ENCODE measurements at regions not wholly inside any gene's neighbourhood (a gene's known extent, or its start where the extent isn't known, plus 50 kb on each side); places are given as distances from the start of the nearest gene placed in this dataset.

- TF ChIP-seq EZH2 (IDR thresholded peaks at IDR 0.05; ENCODE audit: borderline replicate concordance, low read depth, low read length, severe bottlenecking) = no peak
- no peak for TF ChIP-seq JUN (IDR thresholded peaks at IDR 0.05; ENCODE audit: borderline replicate concordance, insufficient read depth, insufficient read length, low read depth)
- no peak for TF ChIP-seq MYC (IDR thresholded peaks at IDR 0.05; ENCODE audit: low read depth, low read length)
- no peak for TF ChIP-seq POLR2A (IDR thresholded peaks at IDR 0.05; ENCODE audit: low read depth, low read length)
- no peak for TF ChIP-seq CTCF (IDR thresholded peaks at IDR 0.05; ENCODE audit: extremely low read depth in 1 of 2, insufficient read depth in 1 of 2, low read depth in 1 of 2, low read length in 2 of 2)
- TF ChIP-seq GATA2 (IDR thresholded peaks at IDR 0.05; ENCODE audit: insufficient read depth, insufficient read length, low read depth, low read length) = no peak
- TF ChIP-seq POLR2AphosphoS5 (IDR thresholded peaks at IDR 0.05; ENCODE audit: insufficient read depth, low read depth, low read length) = no peak
- no peak for TF ChIP-seq MAX (IDR thresholded peaks at IDR 0.05; ENCODE audit: insufficient read depth, insufficient read length)
- TF ChIP-seq FOS (IDR thresholded peaks at IDR 0.05; ENCODE audit: borderline replicate concordance, insufficient read depth, low read length) = no peak
- no peaks in the 10 kb centered on the region for H3K4me1 ChIP-seq (ENCODE audit: control insufficient read depth, extremely low read depth, insufficient read depth, low read length)
- no TSS peak for BruUV-seq (replicated peaks)
- intact Hi-C loops (cut with micrococcal nuclease) (no loop called here), dilution Hi-C loops (cut with MboI; ENCODE audit: extremely low pct_ligation_motif_present, low sequenced_read_pairs) (no loop called here)
- FAIRE-seq = no peak
- POLR2A ChIA-PET = no interaction called here
- H3K4me3 ChIP-seq (replicated peaks in 1 of 3; ENCODE audit: insufficient read depth in 1 of 3, low read depth in 1 of 3, low read length in 3 of 3) = no peak overlapping the region
- H3K9me1 ChIP-seq (replicated peaks; ENCODE audit: control insufficient read depth, extremely low read depth, insufficient read depth, low read length) = no peaks in the 10 kb centered on the region
- no peak overlapping the region for H3K4me2 ChIP-seq (ENCODE audit: insufficient read depth, low read length)
- no peak overlapping the region for H2AFZ ChIP-seq (ENCODE audit: low read depth, low read length)
- no peaks in the 10 kb centered on the region for H3K9me3 ChIP-seq (replicated peaks; ENCODE audit: control insufficient read depth, insufficient read depth, low read length)
- no peaks in the 10 kb centered on the region for H3K36me3 ChIP-seq (ENCODE audit: control insufficient read depth in 2 of 2, extremely low read depth in 1 of 2, insufficient read depth in 2 of 2, low read length in 2 of 2)
- no peak overlapping the region for H3K27ac ChIP-seq (ENCODE audit: insufficient read depth, low read depth, low read length)
- CTCF ChIA-PET = interaction anchor here (1.0 kb wide), 1 partner anchor 14 kb away, joined by 3 read pairs; no protein-coding TSS in a partner anchor
- DNase-seq (ENCODE audit: low read depth, low spot score) = no peak
- H4K20me1 ChIP-seq (replicated peaks; ENCODE audit: control insufficient read depth, extremely low read depth, insufficient read depth, low read length) = no peaks in the 10 kb centered on the region
- no peaks in the 10 kb centered on the region for H3K79me2 ChIP-seq (ENCODE audit: control insufficient read depth, insufficient read depth, low read length)
- no peak overlapping the region for H3K9ac ChIP-seq (replicated peaks; ENCODE audit: extremely low read depth, insufficient read depth, low read length)
- H3K27me3 ChIP-seq (ENCODE audit: control insufficient read depth in 2 of 2, insufficient read depth in 2 of 2, low read length in 2 of 2) = peaks cover 2% of the 10 kb centered on the region in 2 experiments
Measured at GRCh38 chr10:3631701-3632330, 153.2 kb downstream of the KLF6 start.
